H9 (cell line): ENCODE measurements at regions not wholly inside any gene's neighbourhood (a gene's known extent, or its start where the extent isn't known, plus 50 kb on each side); places are given as distances from the start of the nearest gene placed in this dataset.

Experiments
- DNase-seq: peaks from one replicate; pipeline ENCODE4 v3.0.0-alpha.2; 2017
- H2AFZ ChIP-seq: one replicate; pipeline ENCODE4 v1.6.1; 2013; ENCODE audit warnings: mild to moderate bottlenecking, low read length, control low read depth, moderate library complexity
- H2AK5ac ChIP-seq: 2 replicates; pipeline ENCODE4 v1.6.1; 2013; ENCODE audit warnings: low read length, control low read depth, mixed read lengths; ENCODE audit not compliant: insufficient read length
- H2BK120ac ChIP-seq: one replicate; pipeline ENCODE4 v1.6.1; 2013; ENCODE audit warnings: low read depth, mild to moderate bottlenecking, low read length, control low read depth, inconsistent platforms; ENCODE audit not compliant: poor library complexity, severe bottlenecking
- H2BK12ac ChIP-seq: 2 replicates; pipeline ENCODE4 v1.6.1; 2013; ENCODE audit warnings: low read length, control low read depth, mixed read lengths, low read depth; ENCODE audit not compliant: insufficient read length
- H2BK15ac ChIP-seq: 2 replicates; pipeline ENCODE4 v1.6.1; 2013; ENCODE audit warnings: low read depth, low read length, control low read depth
- H2BK20ac ChIP-seq: one replicate; pipeline ENCODE4 v1.6.1; 2013; ENCODE audit warnings: low read depth, mild to moderate bottlenecking, low read length, control low read depth, inconsistent platforms; ENCODE audit not compliant: poor library complexity, severe bottlenecking
- H2BK5ac ChIP-seq: 2 replicates; pipeline ENCODE4 v1.6.1; 2013; ENCODE audit warnings: low read length, control low read depth, mixed read lengths; ENCODE audit not compliant: insufficient read length
- H3K14ac ChIP-seq: 2 replicates; pipeline ENCODE4 v1.6.1; 2013; ENCODE audit warnings: low read length, control low read depth; ENCODE audit not compliant: insufficient read depth
- H3K18ac ChIP-seq: 2 replicates; pipeline ENCODE4 v1.6.1; 2013; ENCODE audit warnings: low read depth, mild to moderate bottlenecking, mixed read lengths, low read length, control low read depth; ENCODE audit not compliant: insufficient read length
- H3K23ac ChIP-seq: 2 replicates; pipeline ENCODE4 v1.6.1; 2013; ENCODE audit warnings: low read length, control low read depth, mixed read lengths, low read depth; ENCODE audit not compliant: insufficient read length
- H3K23me2 ChIP-seq: 2 replicates; pipeline ENCODE4 v1.6.1; 2013; ENCODE audit warnings: low read depth, mild to moderate bottlenecking, mixed read lengths, low read length, control low read depth; ENCODE audit not compliant: insufficient read length, poor library complexity, severe bottlenecking
- H3K27ac ChIP-seq: 2 replicates; pipeline ENCODE4 v1.5.1; 2013; ENCODE audit warnings: low read length, control low read depth, mixed read lengths, low read depth; ENCODE audit not compliant: insufficient read length
- H3K27me3 ChIP-seq: 2 replicates; pipeline ENCODE4 v1.6.1; 2013; ENCODE audit warnings: low read length, control low read depth, inconsistent platforms; ENCODE audit not compliant: insufficient read depth
- H3K4ac ChIP-seq: 2 replicates; pipeline ENCODE4 v1.6.1; 2013; ENCODE audit warnings: low read depth, mild to moderate bottlenecking, control low read depth, inconsistent platforms, low read length, moderate library complexity
- H3K4me1 ChIP-seq: 2 replicates; pipeline ENCODE4 v1.6.1; 2013; ENCODE audit warnings: low read length, control low read depth, inconsistent platforms; ENCODE audit not compliant: insufficient read depth
- H3K4me2 ChIP-seq: 2 replicates; pipeline ENCODE4 v1.6.1; 2013; ENCODE audit warnings: low read length, control low read depth, mixed read lengths; ENCODE audit not compliant: insufficient read length, insufficient read depth
- H3K56ac ChIP-seq: 2 replicates; pipeline ENCODE4 v1.6.1; 2013; ENCODE audit warnings: low read depth, mild to moderate bottlenecking, mixed read lengths, low read length, control low read depth; ENCODE audit not compliant: insufficient read length
- H3K79me1 ChIP-seq: 2 replicates; pipeline ENCODE4 v1.6.1; 2013; ENCODE audit warnings: low read depth, mild to moderate bottlenecking, moderate library complexity, low read length, control low read depth, inconsistent platforms; ENCODE audit not compliant: insufficient read depth, poor library complexity, severe bottlenecking
- H3K79me2 ChIP-seq: 2 replicates; pipeline ENCODE4 v1.6.1; 2013; ENCODE audit warnings: low read length, control low read depth, inconsistent platforms; ENCODE audit not compliant: insufficient read depth
- H3K9ac ChIP-seq: 2 replicates; pipeline ENCODE4 v1.6.1; 2013; ENCODE audit warnings: low read length, control low read depth, mixed read lengths; ENCODE audit not compliant: insufficient read length; ENCODE audit errors: extremely low read depth
- H3K9me3 ChIP-seq: one replicate; pipeline ENCODE4 v1.6.1; 2013; ENCODE audit warnings: low read depth, low read length, inconsistent platforms; ENCODE audit not compliant: control insufficient read depth
- H3T11ph ChIP-seq: one replicate; pipeline ENCODE4 v1.6.1; 2013; ENCODE audit warnings: mild to moderate bottlenecking, low read length, control low read depth, inconsistent platforms
- H4K20me1 ChIP-seq: one replicate; pipeline ENCODE4 v1.6.1; 2013; ENCODE audit not compliant: control insufficient read depth, insufficient read length, insufficient read depth
- H4K5ac ChIP-seq: 2 replicates; pipeline ENCODE4 v1.6.1; 2013; ENCODE audit warnings: low read depth, mild to moderate bottlenecking, mixed read lengths, low read length, control low read depth; ENCODE audit not compliant: insufficient read length
- H4K8ac ChIP-seq: replicated peaks from 2 replicates; pipeline ENCODE4 v1.6.1; 2013; ENCODE audit warnings: low read length, control low read depth, mixed read lengths, low read depth; ENCODE audit not compliant: insufficient read length
- H4K91ac ChIP-seq: 2 replicates; pipeline ENCODE4 v1.6.1; 2013; ENCODE audit warnings: low read depth, mild to moderate bottlenecking, moderate library complexity, mixed read lengths, low read length, control low read depth; ENCODE audit not compliant: insufficient read length
- H3K27ac Mint-ChIP-seq, 3 experiments: 2 replicates in 2 of 3; 3 replicates in 1 of 3; pipeline ENCODE4 v1.8.0; 2020 to 2021; ENCODE audit warnings: mixed read lengths in 3 of 3, mild to moderate bottlenecking in 1 of 3, moderate library complexity in 1 of 3
- H3K27me3 Mint-ChIP-seq: 2 replicates; pipeline ENCODE4 v1.8.0; 2021; ENCODE audit warnings: low read depth, mild to moderate bottlenecking, moderate library complexity, mixed read lengths
- H3K36me3 Mint-ChIP-seq, 3 experiments: 2 replicates in 2 of 3; 3 replicates in 1 of 3; pipeline ENCODE4 v1.8.0; 2020 to 2021; ENCODE audit warnings: low read depth in 3 of 3, mixed read lengths in 3 of 3; ENCODE audit not compliant: insufficient read depth in 1 of 3
- H3K4me1 Mint-ChIP-seq, 2 experiments: 2 replicates each; pipeline ENCODE4 v1.8.0; 2020; ENCODE audit warnings: mixed read lengths in 2 of 2
- H3K4me3 Mint-ChIP-seq, 2 experiments: 2 replicates in 1 of 2; 3 replicates in 1 of 2; pipeline ENCODE4 v1.8.0; 2020 to 2021; ENCODE audit warnings: mild to moderate bottlenecking in 2 of 2, mixed read lengths in 2 of 2, moderate library complexity in 1 of 2
- H3K9me3 Mint-ChIP-seq, 2 experiments: 2 replicates in 1 of 2; 3 replicates in 1 of 2; pipeline ENCODE4 v1.8.0; 2020; ENCODE audit warnings: mild to moderate bottlenecking in 2 of 2, mixed read lengths in 2 of 2, moderate library complexity in 1 of 2
- WGBS: extraction: QIAGEN DNeasy Blood & Tissue Kit; methylation state at CpG from one replicate; pipeline ENCODE4 v1.1.7; 2013; ENCODE audit warnings: missing lambda C conversion rate, low lambda C conversion rate, mixed read lengths; ENCODE audit not compliant: insufficient read length; ENCODE audit errors: extremely low coverage; 5-methylcytosine and 5-hydroxymethylcytosine counted together
- TF ChIP-seq, protein P1 (sequence below): fragments of 200-600 bp; sonication (generic); conservative IDR thresholded peaks from 3 replicates; pipeline ENCODE4 v1.8.0; 2021; ENCODE audit warnings: antibody characterized with exemption, mild to moderate bottlenecking

DNA sequence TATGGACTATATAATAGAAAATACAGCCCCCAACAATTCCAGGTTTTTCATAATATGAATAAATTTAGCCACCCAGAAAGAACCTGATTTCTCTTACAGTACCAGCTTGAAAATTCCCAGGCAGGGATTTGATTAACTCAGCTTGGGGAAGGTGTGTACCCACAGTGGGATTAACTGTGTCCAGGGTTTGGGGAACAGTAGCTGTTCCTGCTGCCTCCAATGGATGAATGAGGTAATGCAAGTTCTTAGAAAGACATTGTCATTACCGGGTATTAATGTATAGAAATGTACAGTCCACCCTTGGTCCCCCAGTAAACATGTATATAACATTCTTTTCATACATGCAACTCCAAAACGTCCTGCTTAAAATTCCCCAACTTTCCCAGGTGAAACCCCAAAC lies 115.6 kb downstream of the LRIG3 start:
- Histone ChIP-seq H3K23me2 (no peaks in the 10 kb centered on the region), H3K18ac (no peak overlapping the region), H3K79me2 (no peaks in the 10 kb centered on the region), H2BK120ac (no peak overlapping the region), H3T11ph (no peak overlapping the region), H3K4me2 (no peak overlapping the region), H2AK5ac (no peak overlapping the region), H4K8ac (no peak overlapping the region), H2BK20ac (no peak overlapping the region), H4K20me1 (no peaks in the 10 kb centered on the region), H4K91ac (no peak overlapping the region), H3K9me3 (no peaks in the 10 kb centered on the region), H3K4me1 (no peaks in the 10 kb centered on the region), H3K23ac (no peak overlapping the region), H3K27me3 (no peaks in the 10 kb centered on the region), H4K5ac (no peak overlapping the region), H3K4ac (no peak overlapping the region), H2AFZ (no peak overlapping the region), H2BK12ac (no peak overlapping the region), H3K14ac (no peak overlapping the region), H2BK5ac (no peak overlapping the region), H3K79me1 (no peaks in the 10 kb centered on the region), H2BK15ac (no peak overlapping the region), H3K27ac (no peak overlapping the region), H3K9ac (no peak overlapping the region), H3K56ac (no peak overlapping the region)
- no peaks in the 10 kb centered on the region for H3K4me1 Mint-ChIP-seq
- H3K9me3 Mint-ChIP-seq = peaks cover under 1 to 3% of the 10 kb centered on the region in 2 experiments; a peak in 3 of 5 replicates
- no peak for DNase-seq
- H3K27ac Mint-ChIP-seq = no peak overlapping the region
- TF ChIP-seq, protein P1, sequence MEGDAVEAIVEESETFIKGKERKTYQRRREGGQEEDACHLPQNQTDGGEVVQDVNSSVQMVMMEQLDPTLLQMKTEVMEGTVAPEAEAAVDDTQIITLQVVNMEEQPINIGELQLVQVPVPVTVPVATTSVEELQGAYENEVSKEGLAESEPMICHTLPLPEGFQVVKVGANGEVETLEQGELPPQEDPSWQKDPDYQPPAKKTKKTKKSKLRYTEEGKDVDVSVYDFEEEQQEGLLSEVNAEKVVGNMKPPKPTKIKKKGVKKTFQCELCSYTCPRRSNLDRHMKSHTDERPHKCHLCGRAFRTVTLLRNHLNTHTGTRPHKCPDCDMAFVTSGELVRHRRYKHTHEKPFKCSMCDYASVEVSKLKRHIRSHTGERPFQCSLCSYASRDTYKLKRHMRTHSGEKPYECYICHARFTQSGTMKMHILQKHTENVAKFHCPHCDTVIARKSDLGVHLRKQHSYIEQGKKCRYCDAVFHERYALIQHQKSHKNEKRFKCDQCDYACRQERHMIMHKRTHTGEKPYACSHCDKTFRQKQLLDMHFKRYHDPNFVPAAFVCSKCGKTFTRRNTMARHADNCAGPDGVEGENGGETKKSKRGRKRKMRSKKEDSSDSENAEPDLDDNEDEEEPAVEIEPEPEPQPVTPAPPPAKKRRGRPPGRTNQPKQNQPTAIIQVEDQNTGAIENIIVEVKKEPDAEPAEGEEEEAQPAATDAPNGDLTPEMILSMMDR = peak; percentile 62
- H3K27me3 Mint-ChIP-seq = no peaks in the 10 kb centered on the region
- no peaks in the 10 kb centered on the region for H3K36me3 Mint-ChIP-seq
- WGBS = no CpG with 5 or more reads among the region's 2 CpGs
- no peak overlapping the region for H3K4me3 Mint-ChIP-seq
